HG02943 (cell line): ENCODE measurements at regions not wholly inside any gene's neighbourhood (a gene's known extent, or its start where the extent isn't known, plus 50 kb on each side); places are given as distances from the start of the nearest gene placed in this dataset.
"Not testable (repeated sequence)": the region's sequence is repeated elsewhere in the genome, so short reads cannot be mapped to it uniquely, and the experiment has no call there.

ENCODE experiments used
- ATAC-seq: cut with Tn5 transposase; IDR thresholded peaks from one replicate; pipeline ENCODE4 v1.9.1; 2021; ENCODE audit warnings: mild to moderate bottlenecking, low read depth, moderate library complexity; ENCODE audit not compliant: unreplicated experiment

GRCh38 chr1:186775881-186776560, 52.7 kb upstream of the PLA2G4A start:
- no peak for ATAC-seq

- no peak for ATAC-seq
These were observed 53.7 kb upstream of the PLA2G4A start for GRCh38 chr1:186775036-186775435.

GRCh38 chr1:186772228-186772627, 56.5 kb upstream of the PLA2G4A start:
- peak; percentile 45 for ATAC-seq

GRCh38 chr1:186770421-186770820, 58.3 kb upstream of the PLA2G4A start:
- no peak for ATAC-seq

GRCh38 chr1:186768906-186769305, 59.8 kb upstream of the PLA2G4A start:
- ATAC-seq = peak; percentile 73

GRCh38 chr1:186765446-186765845, 63.3 kb upstream of the PLA2G4A start:
- no peak for ATAC-seq

- no peak for ATAC-seq
These were observed 65.6 kb upstream of the PLA2G4A start for GRCh38 chr1:186763107-186763506.

GRCh38 chr1:186762653-186763052, 66.1 kb upstream of the PLA2G4A start:
- ATAC-seq = no peak

GRCh38 chr1:186761358-186761757, 67.4 kb upstream of the PLA2G4A start:
- no peak for ATAC-seq

GRCh38 chr1:186760446-186760845, 68.3 kb upstream of the PLA2G4A start:
- ATAC-seq = no peak

- ATAC-seq = not testable (repeated sequence)
These were observed 69.7 kb upstream of the PLA2G4A start for GRCh38 chr1:186758896-186759606.

GRCh38 chr1:186757851-186758250, 70.9 kb upstream of the PLA2G4A start:
- no peak for ATAC-seq

- ATAC-seq = no peak
These were observed 74.1 kb upstream of the PLA2G4A start for GRCh38 chr1:186754542-186755145.

- no peak for ATAC-seq
These were observed 73.0 kb upstream of the PTGS2 start for GRCh38 chr1:186753241-186753640.

GRCh38 chr1:186750257-186750656, 70.0 kb upstream of the PTGS2 start:
- no peak for ATAC-seq

- no peak for ATAC-seq
These were observed 69.6 kb upstream of the PTGS2 start for GRCh38 chr1:186749820-186750219.

GRCh38 chr1:186747661-186748060, 67.4 kb upstream of the PTGS2 start:
- no peak for ATAC-seq

GRCh38 chr1:186745531-186746146, 65.4 kb upstream of the PTGS2 start:
- no peak for ATAC-seq

- no peak for ATAC-seq
These were observed 61.4 kb upstream of the PTGS2 start for GRCh38 chr1:186741640-186742039.

- no peak for ATAC-seq
These were observed 60.1 kb upstream of the PTGS2 start for GRCh38 chr1:186740324-186740723.

GRCh38 chr1:186739515-186739914, 59.3 kb upstream of the PTGS2 start:
- ATAC-seq = no peak
